Activated CD8-positive, alpha-beta memory T cell treated with anti-CD3 and anti-CD28 coated beads for 48 hours (primary cell): ENCODE measurements at regions not wholly inside any gene's neighbourhood (a gene's known extent, or its start where the extent isn't known, plus 50 kb on each side); places are given as distances from the start of the nearest gene placed in this dataset.
"Not testable (repeated sequence)": the region's sequence is repeated elsewhere in the genome, so short reads cannot be mapped to it uniquely, and the experiment has no call there.

Experiments
- DNase-seq, 3 experiments: peaks; one replicate each; pipeline ENCODE4 v3.0.0-alpha.2; 2020; ENCODE audit warnings: low read depth in 2 of 3, low spot score in 2 of 3

- DNase-seq: no peak
Measured at GRCh38 chr12:107366322-107366721, 273.0 kb upstream of the CRY1 start.

- no peak for DNase-seq
Measured at GRCh38 chr12:107368586-107368985, 275.2 kb upstream of the CRY1 start.

DNA sequence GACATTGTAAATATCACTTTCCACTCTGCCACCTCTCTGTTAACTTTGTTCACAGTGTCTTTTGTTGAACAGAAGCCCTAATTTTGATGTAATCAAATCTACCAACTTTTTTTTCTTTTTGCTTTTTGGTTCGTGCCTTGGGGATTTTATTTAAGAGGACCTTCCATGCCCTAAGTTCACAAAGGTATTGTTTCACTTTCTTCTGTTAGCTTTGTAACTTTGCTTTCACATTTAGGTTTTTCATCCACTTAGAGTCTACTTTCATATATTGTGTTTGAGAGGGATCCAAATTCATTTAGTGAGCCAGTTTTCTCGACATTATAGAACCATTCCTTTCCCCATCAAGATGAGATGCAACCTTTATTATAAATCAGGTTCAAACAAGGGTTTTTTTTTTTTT lies 275.7 kb upstream of the CRY1 start:
- no peak for DNase-seq

DNA sequence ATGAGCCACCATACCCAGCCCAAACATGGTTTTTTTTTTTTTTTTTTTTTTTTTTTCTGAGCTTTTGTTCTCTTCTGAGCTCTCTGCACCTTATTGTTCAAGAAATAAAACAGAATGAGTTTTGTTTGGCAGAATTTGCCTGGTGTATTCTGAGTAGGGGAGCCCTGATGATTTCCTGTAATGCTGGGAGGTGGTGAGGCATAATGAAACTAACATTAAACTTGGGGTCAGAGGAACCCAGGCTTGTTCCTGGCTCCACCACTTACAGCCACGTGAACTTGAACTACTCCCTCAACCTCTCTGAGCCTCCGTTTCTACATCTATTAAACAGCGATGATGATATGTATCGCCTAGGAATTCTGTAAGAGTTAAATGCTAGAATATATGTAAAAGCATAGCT lies 276.3 kb upstream of the CRY1 start:
- DNase-seq: no peak

DNA sequence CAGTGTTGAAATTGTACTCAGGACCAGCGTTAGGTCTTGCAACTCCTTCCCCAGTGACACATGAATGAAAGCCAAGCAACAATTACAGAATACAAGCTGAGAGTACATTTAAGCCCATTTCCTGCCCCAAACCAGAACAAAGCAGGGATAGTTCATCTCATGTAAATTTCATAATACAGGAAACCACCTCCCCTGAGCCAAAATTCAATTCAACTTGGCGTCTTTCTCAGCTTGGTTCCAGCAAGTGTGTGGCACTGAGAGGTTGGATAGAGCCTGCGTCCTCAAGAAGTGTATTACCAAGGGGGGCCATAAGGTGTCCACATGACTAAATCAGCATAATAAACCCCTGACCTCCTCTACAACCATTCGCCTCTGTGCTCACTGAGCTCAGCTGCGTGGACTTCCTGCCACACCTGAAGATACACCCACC lies 278.9 kb upstream of the CRY1 start:
- no peak for DNase-seq

GRCh38 chr12:107373238-107373809 lies 280.0 kb upstream of the CRY1 start:
- no peak for DNase-seq

DNA sequence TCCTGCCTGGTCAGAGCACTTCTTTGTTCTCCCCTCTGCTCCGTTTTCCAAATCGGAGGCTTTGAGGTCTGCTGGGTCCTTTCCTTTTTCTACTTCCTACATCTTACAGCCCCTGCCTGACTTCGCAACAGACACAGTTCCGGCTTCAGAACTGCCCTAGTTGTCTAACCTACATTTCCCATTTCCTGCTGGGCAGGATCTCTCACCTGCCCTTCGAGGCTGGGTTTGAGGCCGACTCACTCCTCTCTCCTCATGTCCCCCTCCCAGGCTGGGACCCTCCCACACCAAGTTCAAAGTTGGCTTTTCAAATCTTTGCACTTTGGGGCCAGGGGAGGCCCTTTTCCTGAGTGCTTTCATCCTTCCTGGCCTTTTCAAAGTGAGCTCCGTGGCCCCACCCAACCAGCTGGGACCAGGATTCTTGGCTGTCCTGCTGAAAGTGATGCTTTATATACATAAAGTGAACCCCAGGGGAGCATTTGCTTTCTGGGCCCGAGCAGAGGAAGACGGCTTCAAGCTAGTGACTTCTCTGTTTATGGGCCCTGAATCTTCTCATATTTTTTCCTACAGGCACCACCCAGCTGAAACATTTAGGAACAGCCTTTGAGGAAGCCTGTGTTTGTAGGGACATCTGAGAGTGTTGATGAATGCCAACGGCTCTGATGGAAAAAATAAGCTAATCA lies 281.0 kb upstream of the CRY1 start:
- no peak for DNase-seq

DNA sequence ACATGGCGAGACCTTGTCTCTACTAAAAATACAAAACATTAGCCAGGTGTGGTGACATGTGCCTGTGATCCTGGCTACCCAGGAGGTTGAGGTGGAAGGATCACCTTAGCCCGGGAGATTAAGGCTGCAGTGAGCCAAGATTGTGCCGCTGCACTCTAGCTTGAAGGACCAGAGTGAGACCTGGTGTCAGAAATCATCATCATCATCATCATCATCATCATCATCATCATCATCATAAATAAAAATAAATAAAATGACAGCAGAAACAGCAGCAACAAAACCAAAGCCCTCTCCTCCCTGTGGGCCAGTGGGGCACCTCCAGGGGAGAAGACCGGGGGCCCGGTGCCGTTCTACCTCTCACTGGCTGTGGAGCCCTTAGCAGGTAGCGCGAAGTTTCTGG lies 281.9 kb upstream of the CRY1 start:
- DNase-seq: no peak

GRCh38 chr12:107377596-107378385 lies 284.4 kb upstream of the CRY1 start:
- DNase-seq: no peak

- no peak for DNase-seq
Measured at GRCh38 chr12:107378609-107379008, 285.3 kb upstream of the CRY1 start.

DNA sequence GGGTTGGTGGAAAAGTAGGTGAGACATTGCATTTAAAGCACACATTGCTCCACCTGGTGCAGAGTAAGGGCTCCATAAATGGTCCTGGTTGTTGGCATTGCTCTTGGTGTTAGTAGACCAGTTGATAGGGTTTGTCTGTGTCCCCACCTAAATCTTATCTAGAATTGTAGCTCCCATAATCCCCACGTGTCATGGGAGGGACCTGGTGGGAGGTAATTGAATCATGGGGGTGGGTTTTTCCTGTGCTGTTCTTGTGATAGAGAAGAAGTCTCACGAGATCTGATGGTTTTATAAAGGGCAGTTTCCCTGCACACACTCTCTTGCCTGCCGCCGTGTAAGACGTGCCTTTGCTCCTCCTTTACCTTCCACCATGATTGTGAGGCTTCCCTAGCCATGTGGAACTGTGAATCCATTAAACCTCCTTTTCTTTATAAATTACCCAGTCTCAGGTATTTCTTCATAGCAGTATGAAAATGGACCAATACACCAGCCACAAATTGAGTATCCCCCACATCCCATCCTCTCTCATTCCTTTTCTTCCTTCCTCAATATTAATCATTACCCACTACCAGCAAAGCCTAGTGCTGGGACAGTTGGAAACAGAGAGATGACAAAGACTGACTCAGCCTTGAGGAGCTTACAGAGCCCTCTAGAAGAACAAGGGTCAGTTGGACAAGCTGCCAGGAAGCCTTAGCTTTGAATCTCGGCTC lies 285.9 kb upstream of the CRY1 start:
- not testable (repeated sequence) for DNase-seq

DNA sequence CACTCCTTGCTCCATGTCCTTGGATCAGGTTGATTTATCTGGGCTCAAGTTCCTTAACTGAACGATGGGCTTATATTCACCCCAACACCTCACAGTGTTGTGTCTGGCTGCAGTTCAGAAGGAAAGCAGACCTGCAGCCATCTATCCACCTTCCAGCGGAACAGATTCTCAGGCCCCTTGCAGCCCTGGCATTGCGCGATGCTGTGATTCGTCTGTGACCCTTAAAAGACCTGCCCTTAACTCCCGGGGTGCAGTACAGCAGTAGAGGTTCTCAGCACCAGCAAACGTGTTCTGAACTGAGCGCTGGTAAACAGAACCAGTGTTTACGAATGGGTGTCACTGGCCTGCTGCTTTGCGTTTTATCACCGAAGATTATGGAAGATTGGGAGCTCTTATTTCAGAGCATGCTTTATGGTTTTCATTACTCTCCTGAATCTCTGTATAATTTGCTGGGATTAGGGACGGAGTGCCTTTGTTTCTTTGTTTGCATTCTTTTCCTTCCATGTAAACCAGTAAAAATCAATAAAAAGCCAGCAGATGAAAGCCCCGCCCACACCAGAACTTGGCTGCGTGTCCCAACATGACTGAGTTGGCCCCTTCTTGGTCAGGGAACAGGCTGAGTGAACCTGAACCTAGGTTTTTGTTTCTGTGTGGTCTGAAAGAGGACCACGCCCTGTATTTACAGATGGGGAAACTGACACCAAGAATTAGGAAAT lies 286.7 kb upstream of the CRY1 start:
- no peak for DNase-seq

DNA sequence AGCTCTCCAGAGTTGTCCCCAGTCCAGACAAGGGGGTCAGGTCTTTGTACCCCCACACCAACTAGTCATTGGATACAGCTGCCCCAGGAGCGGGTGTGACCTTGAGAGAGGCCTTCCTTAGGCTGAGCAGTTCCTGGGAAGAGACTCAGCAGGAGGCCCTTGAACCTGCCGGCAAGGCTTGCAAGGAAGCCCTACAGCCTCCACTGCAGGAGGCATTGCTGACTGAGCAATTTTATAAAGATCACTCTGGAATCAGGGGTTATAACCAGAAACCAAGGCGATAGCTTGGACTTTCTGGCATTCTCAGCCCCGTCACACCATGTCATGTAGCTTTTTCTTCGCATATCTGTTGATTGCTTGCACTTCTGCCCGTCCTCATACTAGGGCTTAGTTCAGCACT lies 291.3 kb upstream of the CRY1 start:
- no peak for DNase-seq

DNA sequence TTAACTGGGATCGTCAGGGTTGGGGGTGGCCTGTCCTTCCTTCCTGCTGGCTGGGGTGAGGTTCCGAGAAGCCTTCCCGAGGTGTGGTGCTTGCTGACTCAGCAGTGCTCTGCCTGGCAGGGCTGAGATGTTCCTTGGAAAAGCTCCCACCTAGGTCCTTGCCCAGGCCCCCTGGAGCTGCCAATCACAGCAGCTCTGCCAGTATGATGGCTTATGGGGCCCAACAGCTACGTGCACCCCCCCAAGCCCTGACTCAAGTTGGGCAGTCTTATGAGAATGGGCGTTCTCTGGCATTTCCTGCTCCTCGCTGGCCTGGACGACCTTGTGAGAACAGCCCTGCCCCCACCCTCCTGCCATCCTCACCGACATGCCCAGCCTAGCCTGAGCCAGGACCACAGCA lies 292.2 kb upstream of the CRY1 start:
- DNase-seq: no peak

DNA sequence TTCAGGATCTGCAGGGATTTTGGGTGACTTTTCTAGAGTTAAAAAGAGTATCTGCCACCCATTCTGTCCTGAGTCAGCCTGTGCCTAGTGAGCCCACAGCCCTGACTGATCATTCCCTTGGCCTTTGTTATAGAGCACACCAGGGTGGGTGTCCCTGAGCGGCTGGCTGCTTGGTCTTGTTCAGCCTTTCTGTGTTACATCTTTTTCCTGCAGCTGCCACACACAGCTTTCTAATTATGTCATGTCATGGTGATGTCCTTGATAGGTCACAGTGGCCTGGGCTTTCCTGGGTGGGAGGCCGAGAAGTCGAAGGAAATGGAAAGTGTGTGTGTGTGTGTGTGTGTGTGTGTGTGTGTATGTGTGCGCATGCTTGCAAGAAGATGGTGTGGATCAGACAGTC lies 293.2 kb upstream of the CRY1 start:
- DNase-seq: no peak

GRCh38 chr12:107388263-107388662 lies 294.9 kb upstream of the CRY1 start:
- no peak for DNase-seq

DNA sequence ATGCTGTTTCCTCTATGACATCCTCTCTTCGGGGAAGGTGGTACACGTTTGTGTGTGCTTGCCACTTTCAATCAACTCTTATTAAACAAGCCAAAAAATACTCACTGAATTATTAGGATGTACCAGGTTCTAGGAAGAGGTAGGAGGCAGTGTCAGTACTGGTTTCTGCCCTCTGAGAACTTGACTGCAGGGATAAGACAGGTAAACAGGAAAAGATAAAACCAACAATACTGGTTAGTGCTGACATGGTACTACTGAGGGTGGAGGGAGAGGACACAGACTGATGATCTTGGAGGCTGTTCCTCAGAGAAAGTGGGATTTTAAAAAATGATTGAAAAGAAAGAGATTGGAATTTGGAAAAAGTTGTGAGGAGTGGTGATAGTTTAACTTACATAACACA lies 295.2 kb upstream of the PWP1 start:
- no peak for DNase-seq

GRCh38 chr12:107393043-107393717 lies 292.4 kb upstream of the PWP1 start:
- no peak for DNase-seq

DNA sequence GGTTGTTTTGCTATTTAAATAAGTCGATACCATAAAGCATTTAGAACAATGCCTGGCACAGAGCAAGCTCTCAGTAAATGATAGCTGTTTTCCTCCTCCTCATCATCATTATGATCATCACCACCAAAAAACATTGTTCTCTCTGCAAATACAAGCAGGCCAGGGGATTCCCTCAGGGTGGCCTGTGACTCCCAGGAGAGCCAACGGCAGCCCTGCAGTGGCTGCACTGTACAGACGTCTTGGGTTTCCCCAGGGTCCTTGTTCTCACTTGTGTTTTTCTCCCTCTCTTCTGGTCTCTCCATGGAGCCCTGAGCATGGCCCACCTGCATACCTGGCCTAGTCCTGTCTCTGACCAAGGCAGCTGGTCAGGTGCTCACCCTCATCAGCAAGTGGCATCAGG lies 290.9 kb upstream of the PWP1 start:
- DNase-seq: no peak

DNA sequence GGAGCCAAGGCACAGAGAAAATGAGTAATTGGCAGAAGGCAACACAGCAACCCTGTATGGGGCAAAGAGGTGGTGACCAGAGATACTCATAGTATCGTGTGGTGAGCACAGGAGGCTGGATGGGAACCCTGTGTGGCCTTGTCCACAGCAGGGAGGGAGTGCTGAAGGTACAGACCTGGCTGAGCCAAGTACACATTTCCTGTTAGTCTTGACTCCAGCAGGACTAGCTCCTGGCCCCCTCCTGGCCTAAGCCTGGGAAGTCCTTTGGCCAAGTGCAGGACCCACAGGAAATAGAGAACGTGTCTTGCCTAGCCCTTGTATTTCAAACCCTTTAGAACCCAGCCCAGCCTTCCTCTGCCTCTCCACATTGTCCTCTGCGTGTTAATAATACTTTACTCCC lies 289.8 kb upstream of the PWP1 start:
- no peak for DNase-seq

DNA sequence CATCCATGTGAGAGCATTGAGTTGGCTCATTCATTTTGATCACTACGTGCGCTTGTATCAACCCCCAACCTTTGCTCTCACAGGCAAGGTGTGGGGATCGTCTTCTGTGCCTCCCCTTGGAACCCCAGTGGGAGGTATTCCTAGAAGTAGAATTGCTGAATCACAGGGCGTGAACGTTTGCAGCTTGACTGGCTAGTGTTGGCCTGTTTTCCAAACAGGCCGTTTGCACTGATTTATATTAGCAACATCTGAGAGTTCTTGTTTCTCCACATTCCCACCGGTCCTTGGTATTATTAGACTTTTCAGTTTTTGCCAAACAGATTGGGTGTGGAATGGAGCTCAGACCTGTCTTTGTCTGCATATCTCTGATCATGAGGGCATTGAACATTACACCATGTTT lies 288.6 kb upstream of the PWP1 start:
- no peak for DNase-seq
